NCI-H2107 treated with DMSO at 0.1 percent for 48 hours (cell line): ENCODE measurements at regions not wholly inside any gene's neighbourhood (a gene's known extent, or its start where the extent isn't known, plus 50 kb on each side); places are given as distances from the start of the nearest gene placed in this dataset.
"Not testable (repeated sequence)": the region's sequence is repeated elsewhere in the genome, so short reads cannot be mapped to it uniquely, and the experiment has no call there.

Source experiments
- DNase-seq: peaks from one replicate; lab custom pipeline; 2025; ENCODE audit not compliant: unreplicated experiment; lab: John Stamatoyannopoulos, UW

DNA sequence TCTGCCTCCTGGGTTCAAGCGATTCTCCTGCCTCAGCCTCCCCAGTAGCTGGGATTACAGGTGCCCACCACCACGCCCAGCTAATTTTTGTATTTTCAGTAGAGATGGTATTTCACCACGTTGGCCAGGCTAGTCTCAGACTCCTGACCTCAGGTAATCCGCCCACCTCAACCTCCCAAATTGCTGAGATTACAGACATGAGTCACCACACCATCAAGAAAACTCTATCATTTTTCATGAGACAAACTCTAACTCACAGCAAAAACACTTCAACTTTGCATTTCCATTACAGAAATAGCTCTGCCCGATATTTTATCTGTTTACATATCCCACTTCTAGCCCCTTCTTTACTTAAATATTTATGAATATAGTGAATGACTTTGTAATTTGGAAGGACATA, 561.1 kb downstream of the TMX3 start:
- DNase-seq, result not testable (repeated sequence)

GRCh38 chr18:68152770-68153169, 562.1 kb downstream of the TMX3 start:
- peak; percentile 8 for DNase-seq

DNA sequence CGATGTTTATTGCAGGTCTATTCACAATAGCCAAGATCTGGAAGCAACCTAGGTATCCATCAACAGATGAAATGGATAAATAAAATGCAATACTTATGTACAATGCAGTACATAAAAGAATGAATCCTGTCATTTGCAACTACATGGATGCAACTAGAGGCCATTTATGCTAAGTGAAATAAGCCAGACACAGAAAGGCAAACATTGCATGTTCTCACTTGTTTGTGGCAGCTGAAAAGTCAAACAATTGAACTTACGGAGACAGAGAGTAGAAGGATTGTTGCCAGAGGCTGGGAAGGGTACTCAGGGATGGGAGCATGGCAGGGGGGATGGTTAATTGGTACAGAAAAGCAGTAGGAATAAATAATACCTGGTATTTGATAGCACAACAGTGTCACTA, 563.9 kb downstream of the TMX3 start:
- peak; percentile 82 for DNase-seq

DNA sequence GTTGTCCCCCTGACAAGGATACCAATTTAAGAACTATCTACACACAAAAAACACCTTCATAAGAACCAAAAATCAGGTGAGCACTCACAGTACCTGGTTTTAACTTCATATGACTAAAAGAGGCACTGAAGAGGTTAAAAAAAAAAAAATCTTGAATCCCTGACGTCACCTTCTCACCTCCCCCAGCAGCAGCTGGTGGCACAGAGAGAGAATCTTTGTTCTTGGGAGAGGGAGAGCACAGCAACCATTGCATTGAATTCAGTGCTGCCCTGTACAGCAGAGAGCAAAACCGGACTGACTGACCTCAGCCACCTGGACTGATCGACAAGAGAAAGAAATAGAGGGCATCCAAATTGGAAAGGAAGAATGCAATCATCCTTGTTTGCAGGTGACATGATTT, 566.0 kb downstream of the TMX3 start:
- peak; percentile 47 for DNase-seq

- DNase-seq, result no peak
Observed at GRCh38 chr18:68147728-68148127, 567.2 kb downstream of the TMX3 start.

GRCh38 chr18:68121826-68122225, 593.1 kb downstream of the TMX3 start:
- DNase-seq, result no peak

DNA sequence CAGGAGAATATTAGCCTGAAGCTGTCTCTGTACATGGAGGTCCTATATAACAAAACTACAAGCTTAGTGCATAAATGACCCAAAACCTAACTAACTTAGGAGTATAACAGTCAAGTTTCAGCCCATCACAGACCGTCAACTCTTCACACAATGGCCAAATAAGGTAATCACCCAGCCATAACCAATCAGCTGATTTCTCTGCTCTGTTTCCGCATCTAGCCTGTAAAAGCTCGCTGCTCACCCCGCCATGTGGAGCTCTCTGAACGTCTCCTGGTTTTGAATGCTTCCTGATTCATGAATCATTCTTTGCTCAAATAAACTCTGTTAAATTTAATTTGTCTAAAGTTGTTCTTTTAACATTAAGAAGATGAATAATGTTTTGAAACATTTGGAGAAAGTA, 593.6 kb downstream of the TMX3 start:
- no peak for DNase-seq

DNA sequence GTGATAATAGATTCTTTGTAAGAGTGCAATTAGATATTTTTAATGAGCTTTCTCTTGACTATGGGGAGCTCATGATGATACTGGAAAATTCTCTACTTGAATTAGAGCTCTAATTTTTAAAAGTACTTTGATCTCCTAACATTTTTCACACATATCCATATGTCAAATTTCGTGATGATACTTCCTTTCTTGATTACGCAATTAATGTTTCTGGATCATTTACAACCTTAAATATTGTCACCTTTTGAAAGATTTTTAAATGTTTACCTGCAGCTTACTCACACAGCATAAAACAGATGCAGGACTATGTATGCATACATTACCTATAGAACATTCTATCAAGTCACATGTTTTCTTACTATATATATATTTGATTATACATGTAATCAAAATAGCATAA, 598.5 kb upstream of the DSEL start:
- DNase-seq, result no peak

DNA sequence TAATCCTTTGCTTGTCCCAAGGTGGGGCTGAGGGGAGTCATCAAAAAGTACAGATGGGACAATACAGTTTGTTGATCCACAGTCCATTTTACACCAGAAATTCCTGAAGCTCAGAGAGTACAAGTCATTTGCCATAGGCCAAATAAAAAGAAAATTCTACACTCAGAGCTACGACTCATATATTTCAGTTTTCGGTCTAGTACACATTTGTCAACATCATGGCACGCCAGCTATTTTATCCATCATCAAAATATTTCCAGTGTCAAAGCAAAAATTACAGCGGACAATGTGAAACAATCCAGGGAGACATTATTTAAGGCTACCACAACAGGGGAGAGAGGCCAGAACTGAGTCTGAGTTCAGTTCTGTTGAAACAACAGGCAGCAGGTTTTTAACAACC, 587.5 kb upstream of the DSEL start:
- DNase-seq, result no peak

DNA sequence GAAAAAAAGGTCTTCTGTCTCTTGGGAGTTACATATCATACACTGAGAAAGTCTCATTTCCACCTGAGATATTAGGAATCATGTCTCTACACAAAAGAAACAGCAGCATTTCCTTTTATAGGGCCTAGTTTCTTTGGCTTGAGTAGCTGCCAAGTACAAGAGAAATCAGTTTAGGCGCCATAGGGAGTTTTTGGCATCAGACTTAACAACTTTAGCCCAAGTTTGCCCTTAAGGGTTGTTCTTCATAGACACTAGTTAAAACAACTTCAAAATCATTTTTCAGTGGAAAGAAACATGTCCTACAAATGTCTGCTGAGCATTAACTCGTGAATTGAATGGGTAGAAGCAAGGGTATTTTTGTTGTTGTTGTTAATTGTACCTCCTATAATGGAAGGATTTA, 587.0 kb upstream of the DSEL start:
- no peak for DNase-seq

DNA sequence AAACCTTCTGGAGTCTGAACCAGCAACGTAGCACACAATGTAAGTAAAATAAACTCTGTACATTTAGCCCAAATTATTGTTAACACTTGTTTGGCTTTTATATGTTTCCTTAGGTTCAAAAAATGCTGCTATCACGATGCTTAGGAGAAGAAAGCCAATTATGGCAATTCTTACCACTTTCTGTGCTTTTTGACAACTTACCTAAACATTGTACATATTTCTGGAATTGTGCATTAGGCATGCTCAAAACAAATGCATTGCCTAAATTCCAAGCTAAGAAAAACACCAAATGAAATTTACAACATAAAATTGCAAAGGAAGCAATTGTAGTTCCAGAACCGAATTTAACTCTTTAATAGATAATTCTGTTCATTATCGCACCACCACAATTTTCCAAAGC, 585.6 kb upstream of the DSEL start:
- no peak for DNase-seq

DNA sequence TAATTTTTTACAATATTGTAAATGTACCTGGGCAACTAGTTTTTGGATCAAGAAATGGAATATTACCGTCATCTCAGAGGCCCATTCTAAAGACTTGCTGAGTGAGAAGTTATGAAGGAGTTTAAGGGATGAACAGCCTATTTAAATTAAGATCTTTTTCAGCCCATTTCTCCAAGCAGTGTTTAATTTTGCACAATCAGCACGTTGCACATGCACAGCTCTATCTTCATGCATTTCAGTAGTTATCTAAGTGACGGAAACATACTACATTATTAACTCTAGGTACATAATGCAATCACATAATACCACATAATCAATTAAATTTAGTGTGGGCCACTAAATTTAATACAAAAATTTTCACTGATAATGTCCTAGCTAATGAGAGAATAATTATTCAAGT, 582.1 kb upstream of the DSEL start:
- no peak for DNase-seq

- no peak for DNase-seq
Observed at GRCh38 chr18:68086481-68086880, 570.0 kb upstream of the DSEL start.

- DNase-seq, result no peak
Observed at GRCh38 chr18:68085251-68085650, 568.7 kb upstream of the DSEL start.

DNA sequence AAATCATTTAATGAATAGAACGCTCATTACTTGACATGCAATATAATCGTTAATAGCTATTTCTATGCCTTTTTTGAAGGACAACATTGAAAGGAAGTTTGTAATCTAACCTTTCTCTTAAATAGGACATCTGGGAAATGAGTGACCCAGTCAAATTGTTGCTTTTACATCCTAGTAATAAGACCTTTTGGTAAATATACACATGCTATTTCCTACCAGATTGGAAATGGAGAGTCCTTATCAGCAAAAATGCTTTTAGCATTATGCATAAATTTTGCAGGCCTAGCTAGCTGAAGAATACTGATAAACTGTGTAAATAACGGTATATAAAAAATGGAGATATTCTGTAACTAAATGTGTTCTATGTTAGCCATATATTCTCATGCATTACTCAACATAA, 567.3 kb upstream of the DSEL start:
- DNase-seq, result no peak

DNA sequence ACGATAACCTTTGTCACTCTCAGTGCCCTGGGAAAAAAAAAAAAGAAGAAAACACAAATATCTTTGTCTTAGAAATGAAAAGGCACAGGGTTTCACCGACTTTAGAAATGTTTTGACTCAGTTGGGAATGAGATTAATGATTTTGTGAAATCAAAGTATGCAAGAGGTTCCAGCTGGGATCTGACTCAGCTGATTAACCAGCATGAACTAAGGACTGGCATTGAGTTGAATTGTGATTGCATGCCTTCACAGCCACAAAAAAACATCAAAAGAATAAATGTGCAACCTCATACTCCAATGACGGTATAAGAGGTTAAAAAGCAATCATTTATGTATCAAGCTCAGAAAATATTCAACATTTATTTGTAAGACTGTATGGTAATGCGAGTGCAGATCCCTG, 566.6 kb upstream of the DSEL start:
- DNase-seq, result no peak

DNA sequence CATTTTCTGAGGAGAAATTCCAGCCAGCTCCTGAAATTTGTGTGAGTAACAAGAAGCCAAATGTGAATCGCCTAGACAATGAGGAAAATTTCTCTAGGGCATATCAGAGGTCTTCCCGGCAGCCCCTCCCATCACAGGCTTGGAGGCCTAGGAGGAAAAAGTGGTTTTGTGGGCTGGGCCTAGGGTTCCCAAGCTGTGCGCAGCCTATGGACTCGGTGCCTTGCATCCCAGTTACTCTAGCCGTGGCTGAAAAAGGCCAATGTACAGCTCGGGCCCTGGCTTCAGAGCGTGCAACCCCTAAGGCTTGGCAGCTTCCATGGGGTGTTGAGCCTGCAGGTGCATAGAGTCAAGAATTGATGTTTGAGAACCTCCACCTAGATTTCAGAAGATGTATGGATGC, 556.2 kb upstream of the DSEL start:
- no peak for DNase-seq

DNA sequence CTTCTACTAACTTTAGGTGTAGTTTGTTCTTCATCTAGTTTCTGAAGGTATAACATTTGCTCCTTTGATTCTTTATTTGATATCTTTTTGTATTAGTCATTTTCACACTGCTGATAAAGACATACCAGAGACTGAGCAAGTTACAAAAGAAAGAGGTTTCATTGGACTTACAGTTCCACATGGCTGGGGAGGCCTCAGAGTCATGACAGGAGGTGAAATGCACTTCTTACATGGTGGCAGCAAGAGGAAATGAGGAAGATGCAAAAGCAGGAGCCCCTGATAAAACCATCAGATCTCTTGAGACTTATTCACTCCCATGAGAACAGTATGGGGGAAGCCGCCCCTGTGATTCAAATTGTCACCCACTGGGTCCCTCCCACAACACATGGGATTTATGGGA, 544.4 kb upstream of the DSEL start:
- no peak for DNase-seq

GRCh38 chr18:68056936-68057335, 540.4 kb upstream of the DSEL start:
- DNase-seq, result no peak

GRCh38 chr18:68054669-68055068, 538.1 kb upstream of the DSEL start:
- no peak for DNase-seq

DNA sequence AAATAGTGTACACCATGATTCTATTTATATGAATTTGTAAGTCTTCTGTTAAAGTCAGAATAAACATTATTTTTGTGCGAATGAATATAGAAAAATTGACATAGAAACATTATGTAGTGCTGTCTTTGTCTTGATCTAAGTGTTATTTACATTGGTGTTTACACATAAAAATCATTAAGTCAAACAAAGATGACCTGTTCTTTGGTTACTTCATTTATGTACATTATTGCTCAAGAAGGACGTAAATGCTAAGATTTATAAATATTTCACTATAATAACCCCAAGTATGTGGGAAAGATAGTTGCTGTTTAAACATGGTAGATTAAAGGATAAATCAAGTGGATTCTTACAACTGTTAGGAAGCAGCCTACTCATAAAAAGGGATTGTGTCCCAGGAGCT, 536.8 kb upstream of the DSEL start:
- DNase-seq, result no peak

- DNase-seq, result no peak
Observed at GRCh38 chr18:68041327-68041726, 524.8 kb upstream of the DSEL start.

DNA sequence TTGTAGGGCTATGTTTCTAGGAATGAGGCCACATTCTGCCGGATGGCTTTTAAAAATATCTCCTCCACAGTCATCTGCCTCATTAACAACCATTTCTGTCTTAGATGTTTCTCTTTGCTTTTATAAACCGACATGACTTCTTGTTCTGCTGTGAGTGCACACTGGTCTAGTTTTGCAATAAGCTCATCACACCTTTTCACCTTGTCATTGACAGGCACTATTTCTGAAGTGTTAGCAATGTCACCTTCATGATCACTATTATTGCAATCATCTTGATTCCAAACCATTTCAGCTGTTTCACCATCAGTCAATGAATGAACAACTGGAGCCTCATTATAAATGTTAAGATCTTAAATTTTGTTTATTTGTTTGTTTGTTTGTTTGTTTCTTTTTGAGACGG, 523.7 kb upstream of the DSEL start:
- no peak for DNase-seq
